ENCODE measurements at regions not wholly inside any gene's neighbourhood (a gene's known extent, or its start where the extent isn't known, plus 50 kb on each side); places are given as distances from the start of the nearest gene placed in this dataset.

DNA sequence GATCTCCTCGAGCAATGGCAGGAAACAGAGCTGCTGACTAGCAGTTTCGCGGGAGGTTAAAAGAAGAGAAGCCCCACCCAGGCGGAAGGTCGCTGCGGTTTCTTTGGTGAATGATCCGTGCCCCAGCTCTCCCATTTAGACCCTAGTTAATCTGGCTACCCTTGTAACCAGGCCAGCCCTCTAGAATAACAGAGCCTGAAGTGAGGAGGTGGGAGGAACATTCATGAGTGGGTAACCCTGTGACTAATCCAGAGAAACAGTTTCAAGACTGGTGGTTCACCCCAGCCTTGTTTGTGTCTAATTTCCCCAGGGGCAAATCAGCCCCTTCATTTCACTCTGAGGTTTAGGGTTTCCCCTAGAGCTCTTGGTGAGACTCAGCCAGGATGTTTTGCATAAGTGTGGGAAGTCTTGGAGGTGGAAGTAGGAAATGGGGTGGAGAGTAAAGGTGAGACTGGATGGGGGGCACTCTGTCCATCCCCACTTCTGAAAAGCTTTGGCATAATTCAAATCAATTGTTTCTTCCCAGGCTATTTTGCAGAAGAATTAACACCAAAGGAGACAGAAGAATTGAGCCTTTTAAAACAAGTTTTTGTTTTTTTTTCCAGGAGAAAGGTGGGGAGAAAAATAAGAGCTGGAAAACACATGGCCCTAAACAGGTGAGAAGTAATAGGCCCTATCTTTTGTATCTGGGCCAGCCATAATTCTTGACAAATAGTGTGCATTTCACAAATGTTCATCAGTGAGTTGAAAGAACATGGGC is 303.1 kb downstream of the RPLP1 start:
- DNase-seq (ENCODE audit: low read depth, low spot score): no peak
- ChIA-PET CTCF (no interaction called here), POLR2A (no interaction called here)
- H3K4me3 ChIP-seq (ENCODE audit: low read depth, low read length): no peak overlapping the region
- TF ChIP-seq, protein P1, sequence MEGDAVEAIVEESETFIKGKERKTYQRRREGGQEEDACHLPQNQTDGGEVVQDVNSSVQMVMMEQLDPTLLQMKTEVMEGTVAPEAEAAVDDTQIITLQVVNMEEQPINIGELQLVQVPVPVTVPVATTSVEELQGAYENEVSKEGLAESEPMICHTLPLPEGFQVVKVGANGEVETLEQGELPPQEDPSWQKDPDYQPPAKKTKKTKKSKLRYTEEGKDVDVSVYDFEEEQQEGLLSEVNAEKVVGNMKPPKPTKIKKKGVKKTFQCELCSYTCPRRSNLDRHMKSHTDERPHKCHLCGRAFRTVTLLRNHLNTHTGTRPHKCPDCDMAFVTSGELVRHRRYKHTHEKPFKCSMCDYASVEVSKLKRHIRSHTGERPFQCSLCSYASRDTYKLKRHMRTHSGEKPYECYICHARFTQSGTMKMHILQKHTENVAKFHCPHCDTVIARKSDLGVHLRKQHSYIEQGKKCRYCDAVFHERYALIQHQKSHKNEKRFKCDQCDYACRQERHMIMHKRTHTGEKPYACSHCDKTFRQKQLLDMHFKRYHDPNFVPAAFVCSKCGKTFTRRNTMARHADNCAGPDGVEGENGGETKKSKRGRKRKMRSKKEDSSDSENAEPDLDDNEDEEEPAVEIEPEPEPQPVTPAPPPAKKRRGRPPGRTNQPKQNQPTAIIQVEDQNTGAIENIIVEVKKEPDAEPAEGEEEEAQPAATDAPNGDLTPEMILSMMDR (IDR thresholded peaks at IDR 0.05; ENCODE audit: insufficient read depth, low read length, missing control alignments): no peak

DNA sequence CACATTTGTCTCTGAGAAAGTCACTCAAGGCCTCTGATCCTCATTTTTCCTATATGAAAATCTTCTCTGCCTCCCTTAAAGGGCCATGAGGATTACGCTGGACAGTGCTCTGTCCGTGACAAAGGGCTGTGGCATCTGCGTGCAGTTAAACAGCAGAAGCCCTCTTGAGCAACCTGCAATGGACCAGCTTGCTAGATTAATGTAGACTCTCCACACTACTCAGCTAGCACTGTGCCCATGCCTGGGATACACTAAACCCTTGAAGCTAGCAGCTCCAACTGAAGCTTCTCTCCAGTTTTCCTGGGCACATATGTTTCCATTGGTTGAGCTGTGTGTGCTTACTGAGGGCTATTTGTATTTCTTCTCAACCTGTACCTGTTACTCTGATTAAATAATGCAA is 303.8 kb downstream of the RPLP1 start:
- CTCF ChIA-PET: no interaction called here
- TF ChIP-seq, protein P1 (IDR thresholded peaks at IDR 0.05; ENCODE audit: insufficient read depth, low read length, missing control alignments): no peak
- H3K4me3 ChIP-seq (ENCODE audit: low read depth, low read length): no peak overlapping the region
- POLR2A ChIA-PET: no interaction called here
- no peak for DNase-seq (ENCODE audit: low read depth, low spot score)

GRCh38 chr15:69757186-69757585 is 304.6 kb downstream of the RPLP1 start:
- TF ChIP-seq, protein P1 (IDR thresholded peaks at IDR 0.05; ENCODE audit: insufficient read depth, low read length, missing control alignments): no peak
- CTCF ChIA-PET: no interaction called here
- DNase-seq (ENCODE audit: low read depth, low spot score): no peak

DNA sequence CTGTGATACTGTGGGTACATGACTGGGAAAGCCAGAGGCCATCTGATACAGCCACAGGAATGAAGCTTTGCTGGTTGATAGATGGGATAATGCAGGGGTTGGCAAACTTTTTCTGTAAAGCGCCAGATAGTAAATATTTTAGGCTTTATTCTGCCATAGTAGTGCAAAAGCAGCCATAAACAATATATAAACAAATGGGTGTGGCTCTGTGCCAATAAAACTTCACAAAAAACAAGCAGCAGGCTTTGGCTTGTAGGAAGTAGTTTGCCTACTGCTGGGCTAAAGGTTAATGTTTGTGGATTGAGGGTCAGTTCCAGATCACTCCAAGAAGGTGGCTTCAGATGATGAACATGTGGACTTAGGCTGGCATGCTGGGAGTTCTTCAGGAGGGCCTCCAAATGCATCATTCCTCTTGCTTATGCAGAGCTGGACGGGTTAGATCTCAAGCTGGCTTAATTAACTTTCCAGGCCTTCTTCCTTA is 305.7 kb downstream of the RPLP1 start:
- TF ChIP-seq, protein P1 (IDR thresholded peaks at IDR 0.05; ENCODE audit: insufficient read depth, low read length, missing control alignments): no peak
- no peak overlapping the region for H3K4me3 ChIP-seq (ENCODE audit: low read depth, low read length)
- DNase-seq (ENCODE audit: low read depth, low spot score): no peak
- ChIA-PET CTCF (interaction anchor here (1.0 to 1.1 kb wide), 2 partner anchors 9 to 30 kb away, joined by 3 to 4 read pairs; no protein-coding TSS in a partner anchor), POLR2A (no interaction called here)

More at GRCh38 chr15:69757186-69757585, 304.6 kb downstream of the RPLP1 start:
- no peak overlapping the region for H3K4me3 ChIP-seq (ENCODE audit: low read depth, low read length)
- POLR2A ChIA-PET: no interaction called here

GRCh38 chr15:69758810-69759790 is 306.5 kb downstream of the RPLP1 start:
- CTCF ChIA-PET: interaction anchor here (1.1 kb wide), 1 partner anchor 30 kb away, joined by 3 read pairs; no protein-coding TSS in a partner anchor
- DNase-seq (ENCODE audit: low read depth, low spot score): no peak
- no peak overlapping the region for H3K4me3 ChIP-seq (ENCODE audit: low read depth, low read length)
- TF ChIP-seq, protein P1 (IDR thresholded peaks at IDR 0.05; ENCODE audit: insufficient read depth, low read length, missing control alignments): no peak
- POLR2A ChIA-PET: no interaction called here
